Hepatocyte (in vitro differentiated cells): ENCODE measurements at regions not wholly inside any gene's neighbourhood (a gene's known extent, or its start where the extent isn't known, plus 50 kb on each side); places are given as distances from the start of the nearest gene placed in this dataset.

Source experiments
- EZH2 ChIP-seq: fragments of 200-600 bp; sonication (generic); IDR thresholded peaks from 2 replicates; pipeline ENCODE4 v1.6.1; 2016; ENCODE audit warnings: antibody characterized with exemption, mild to moderate bottlenecking, borderline replicate concordance
- TF ChIP-seq, protein P1 (sequence below): fragments of 200-600 bp; sonication (generic); IDR thresholded peaks from 2 replicates; pipeline ENCODE4 v1.5.1; 2016; ENCODE audit warnings: antibody characterized with exemption, mild to moderate bottlenecking; ENCODE audit not compliant: poor library complexity

DNA sequence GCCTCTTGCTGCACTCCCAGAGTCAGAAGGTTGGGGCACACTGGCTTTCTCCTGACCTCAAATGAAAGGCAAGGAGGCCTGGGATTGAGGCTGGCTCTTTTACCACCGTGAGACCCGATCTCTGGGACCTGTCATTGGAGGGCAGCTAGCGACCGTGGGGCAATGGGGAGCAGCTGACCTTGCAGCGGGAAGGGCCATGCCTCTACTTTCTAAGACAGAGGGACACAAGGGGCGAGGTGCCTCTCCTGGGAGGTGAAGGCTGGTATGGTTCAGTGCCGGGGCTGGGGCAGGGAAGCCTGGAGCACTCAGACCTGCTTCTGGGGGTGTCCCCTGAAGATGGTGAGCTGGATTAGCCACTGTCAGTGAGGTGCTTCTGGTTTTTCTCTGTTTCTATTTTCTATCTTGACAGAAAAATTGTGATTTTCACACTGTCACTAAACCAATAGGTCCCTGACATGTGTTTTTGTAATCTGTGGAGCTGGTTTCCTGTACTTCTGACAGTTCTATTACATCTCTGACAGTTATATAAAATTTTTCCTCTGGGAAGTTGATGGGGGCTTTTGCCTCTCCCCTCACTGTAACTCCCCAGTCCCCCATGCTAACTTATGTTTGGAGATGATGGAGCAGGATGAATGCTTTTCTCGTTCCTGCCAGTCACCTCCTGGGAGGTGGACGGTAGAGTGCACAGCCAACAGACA is 340.8 kb downstream of the RPS24 start:
- TF ChIP-seq, protein P1, sequence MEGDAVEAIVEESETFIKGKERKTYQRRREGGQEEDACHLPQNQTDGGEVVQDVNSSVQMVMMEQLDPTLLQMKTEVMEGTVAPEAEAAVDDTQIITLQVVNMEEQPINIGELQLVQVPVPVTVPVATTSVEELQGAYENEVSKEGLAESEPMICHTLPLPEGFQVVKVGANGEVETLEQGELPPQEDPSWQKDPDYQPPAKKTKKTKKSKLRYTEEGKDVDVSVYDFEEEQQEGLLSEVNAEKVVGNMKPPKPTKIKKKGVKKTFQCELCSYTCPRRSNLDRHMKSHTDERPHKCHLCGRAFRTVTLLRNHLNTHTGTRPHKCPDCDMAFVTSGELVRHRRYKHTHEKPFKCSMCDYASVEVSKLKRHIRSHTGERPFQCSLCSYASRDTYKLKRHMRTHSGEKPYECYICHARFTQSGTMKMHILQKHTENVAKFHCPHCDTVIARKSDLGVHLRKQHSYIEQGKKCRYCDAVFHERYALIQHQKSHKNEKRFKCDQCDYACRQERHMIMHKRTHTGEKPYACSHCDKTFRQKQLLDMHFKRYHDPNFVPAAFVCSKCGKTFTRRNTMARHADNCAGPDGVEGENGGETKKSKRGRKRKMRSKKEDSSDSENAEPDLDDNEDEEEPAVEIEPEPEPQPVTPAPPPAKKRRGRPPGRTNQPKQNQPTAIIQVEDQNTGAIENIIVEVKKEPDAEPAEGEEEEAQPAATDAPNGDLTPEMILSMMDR: no peak
- TF ChIP-seq EZH2: no peak
